ENCODE measurements at regions not wholly inside any gene's neighbourhood (a gene's known extent, or its start where the extent isn't known, plus 50 kb on each side); places are given as distances from the start of the nearest gene placed in this dataset.

DNA sequence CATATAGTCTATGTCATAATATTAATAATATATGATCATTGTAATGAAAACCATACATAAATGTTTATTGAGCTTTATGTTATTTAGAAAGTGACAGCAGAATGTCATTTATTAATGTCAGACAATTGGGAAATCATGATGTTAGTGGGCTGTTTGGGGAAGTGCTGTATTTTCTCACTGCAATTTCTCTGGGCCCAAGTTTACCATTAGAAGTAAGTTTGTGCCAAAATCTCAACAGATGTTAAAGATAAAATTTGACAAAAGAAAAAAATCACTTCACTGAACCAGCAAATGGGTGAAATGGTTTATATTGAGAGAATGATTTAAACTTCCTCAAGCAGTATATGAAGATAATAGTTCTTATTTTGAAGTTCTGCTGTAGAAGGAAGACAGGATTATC is 433.2 kb upstream of the SMARCA2 start:
- Histone ChIP-seq H3K9me1 (ENCODE audit: control insufficient read depth, extremely low read depth, insufficient read depth, low read length) (no peaks in the 10 kb centered on the region), H3K4me2 (ENCODE audit: control insufficient read depth, extremely low read depth, insufficient read depth, low read depth, low read length) (no peak overlapping the region), H3K9ac (ENCODE audit: control insufficient read depth, extremely low read depth, insufficient read depth, low read length) (no peak overlapping the region), H4K20me1 (ENCODE audit: control insufficient read depth, extremely low read depth, insufficient read depth, low read length) (no peaks in the 10 kb centered on the region), H3K79me2 (ENCODE audit: control insufficient read depth, insufficient read depth, low read length) (no peaks in the 10 kb centered on the region), H3K36me3 (ENCODE audit: control insufficient read depth in 2 of 2, extremely low read depth in 1 of 2, insufficient read depth in 2 of 2, low read length in 2 of 2) (no peaks in the 10 kb centered on the region), H3K27ac (ENCODE audit: control insufficient read depth, insufficient read depth, low read length) (no peak overlapping the region), H3K4me1 (ENCODE audit: control insufficient read depth, extremely low read depth, insufficient read depth, low read length) (no peaks in the 10 kb centered on the region), H3K9me3 (ENCODE audit: control insufficient read depth, low read depth, low read length) (no peaks in the 10 kb centered on the region), H2AFZ (ENCODE audit: control insufficient read depth, low read length) (no peak overlapping the region), H3K4me3 (ENCODE audit: control insufficient read depth in 2 of 3, extremely low read depth in 1 of 3, insufficient read depth in 2 of 3, low read depth in 1 of 3, low read length in 3 of 3) (no peak overlapping the region), H3K27me3 (ENCODE audit: control insufficient read depth, extremely low read depth, insufficient read depth, low read length) (no peaks in the 10 kb centered on the region)
- FAIRE-seq: no peak
- dilution Hi-C loops (cut with MboI; ENCODE audit: extremely low pct_ligation_motif_present, low sequenced_read_pairs): no loop called here
- TF ChIP-seq EZH2 (IDR thresholded peaks at IDR 0.05; ENCODE audit: low read length): no peak
- TF ChIP-seq, protein P1, sequence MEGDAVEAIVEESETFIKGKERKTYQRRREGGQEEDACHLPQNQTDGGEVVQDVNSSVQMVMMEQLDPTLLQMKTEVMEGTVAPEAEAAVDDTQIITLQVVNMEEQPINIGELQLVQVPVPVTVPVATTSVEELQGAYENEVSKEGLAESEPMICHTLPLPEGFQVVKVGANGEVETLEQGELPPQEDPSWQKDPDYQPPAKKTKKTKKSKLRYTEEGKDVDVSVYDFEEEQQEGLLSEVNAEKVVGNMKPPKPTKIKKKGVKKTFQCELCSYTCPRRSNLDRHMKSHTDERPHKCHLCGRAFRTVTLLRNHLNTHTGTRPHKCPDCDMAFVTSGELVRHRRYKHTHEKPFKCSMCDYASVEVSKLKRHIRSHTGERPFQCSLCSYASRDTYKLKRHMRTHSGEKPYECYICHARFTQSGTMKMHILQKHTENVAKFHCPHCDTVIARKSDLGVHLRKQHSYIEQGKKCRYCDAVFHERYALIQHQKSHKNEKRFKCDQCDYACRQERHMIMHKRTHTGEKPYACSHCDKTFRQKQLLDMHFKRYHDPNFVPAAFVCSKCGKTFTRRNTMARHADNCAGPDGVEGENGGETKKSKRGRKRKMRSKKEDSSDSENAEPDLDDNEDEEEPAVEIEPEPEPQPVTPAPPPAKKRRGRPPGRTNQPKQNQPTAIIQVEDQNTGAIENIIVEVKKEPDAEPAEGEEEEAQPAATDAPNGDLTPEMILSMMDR (optimal IDR thresholded peaks at IDR 0.05 in 1 of 3, IDR thresholded peaks at IDR 0.05 in 1 of 3, conservative IDR thresholded peaks at IDR 0.05 in 1 of 3; ENCODE audit: extremely low read depth in 1 of 3, insufficient read depth in 2 of 3, low read length in 3 of 3): no peak
- DNase-seq (ENCODE audit: low read depth, low spot score): no peak

DNA sequence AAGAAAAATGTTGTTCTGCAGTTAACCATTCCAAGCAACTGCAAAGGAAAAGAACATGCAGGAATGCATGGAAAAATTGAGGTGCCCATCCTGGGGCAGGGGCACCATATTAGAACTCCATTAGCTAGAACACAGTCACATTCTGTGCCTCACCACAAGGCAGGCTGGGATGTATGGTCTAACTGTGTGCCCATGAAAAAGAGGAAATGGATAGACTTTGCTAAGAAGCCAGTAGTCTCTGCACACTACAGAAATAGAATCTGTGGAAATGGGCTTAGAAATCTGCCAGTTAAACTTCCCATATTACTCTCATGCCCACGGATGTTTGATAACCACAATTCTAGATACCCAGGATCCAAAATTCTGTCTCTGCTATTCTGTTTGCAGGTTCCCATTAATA is 423.8 kb upstream of the SMARCA2 start:
- dilution Hi-C loops (cut with MboI; ENCODE audit: extremely low pct_ligation_motif_present, low sequenced_read_pairs): no loop called here
- H3K9me1 ChIP-seq (ENCODE audit: control insufficient read depth, extremely low read depth, insufficient read depth, low read length): no peaks in the 10 kb centered on the region
- FAIRE-seq: no peak
- H3K36me3 ChIP-seq (ENCODE audit: control insufficient read depth in 2 of 2, extremely low read depth in 1 of 2, insufficient read depth in 2 of 2, low read length in 2 of 2): no peaks in the 10 kb centered on the region
- H2AFZ ChIP-seq (ENCODE audit: control insufficient read depth, low read length): no peak overlapping the region
- no peak overlapping the region for H3K9ac ChIP-seq (ENCODE audit: control insufficient read depth, extremely low read depth, insufficient read depth, low read length)
- no peak for DNase-seq (ENCODE audit: low read depth, low spot score)
- no peak overlapping the region for H3K4me3 ChIP-seq (ENCODE audit: control insufficient read depth in 2 of 3, extremely low read depth in 1 of 3, insufficient read depth in 2 of 3, low read depth in 1 of 3, low read length in 3 of 3)
- H3K4me2 ChIP-seq (ENCODE audit: control insufficient read depth, extremely low read depth, insufficient read depth, low read depth, low read length): no peak overlapping the region
- TF ChIP-seq, protein P1 (optimal IDR thresholded peaks at IDR 0.05 in 1 of 3, IDR thresholded peaks at IDR 0.05 in 1 of 3, conservative IDR thresholded peaks at IDR 0.05 in 1 of 3; ENCODE audit: extremely low read depth in 1 of 3, insufficient read depth in 2 of 3, low read length in 3 of 3): no peak
- TF ChIP-seq EZH2 (IDR thresholded peaks at IDR 0.05; ENCODE audit: low read length): no peak
- no peak overlapping the region for H3K27ac ChIP-seq (ENCODE audit: control insufficient read depth, insufficient read depth, low read length)
- H3K79me2 ChIP-seq (ENCODE audit: control insufficient read depth, insufficient read depth, low read length): no peaks in the 10 kb centered on the region
- no peaks in the 10 kb centered on the region for H3K4me1 ChIP-seq (ENCODE audit: control insufficient read depth, extremely low read depth, insufficient read depth, low read length)
- H3K9me3 ChIP-seq (ENCODE audit: control insufficient read depth, low read depth, low read length): no peaks in the 10 kb centered on the region
- H4K20me1 ChIP-seq (ENCODE audit: control insufficient read depth, extremely low read depth, insufficient read depth, low read length): no peaks in the 10 kb centered on the region
- no peaks in the 10 kb centered on the region for H3K27me3 ChIP-seq (ENCODE audit: control insufficient read depth, extremely low read depth, insufficient read depth, low read length)
